ENCODE measurements at regions not wholly inside any gene's neighbourhood (a gene's known extent, or its start where the extent isn't known, plus 50 kb on each side); places are given as distances from the start of the nearest gene placed in this dataset.

- WGBS, 2 donors: 88 to 97% methylated on average over 2 of the region's 2 CpGs
- no peak for DNase-seq
- Histone ChIP-seq H3K4me3 (no peak overlapping the region), H3K9me3 (no peaks in the 10 kb centered on the region), H3K27me3 (no peaks in the 10 kb centered on the region), H3K36me3 (ENCODE audit: low read depth, missing control alignments) (no peaks in the 10 kb centered on the region), H3K27ac (no peak overlapping the region), H3K4me1 (no peaks in the 10 kb centered on the region)
- intact Hi-C loops (cut with DNase I; ENCODE audit: low total_unique reads): no loop called here
- TF ChIP-seq CTCF (IDR thresholded peaks at IDR 0.05): no peak
- TF ChIP-seq POLR2A (IDR thresholded peaks at IDR 0.05): no peak
Measured at GRCh38 chr18:25705650-25706049, 353.7 kb upstream of the ZNF521 start.

GRCh38 chr18:25704494-25704893 is 352.5 kb upstream of the ZNF521 start:
- no peaks in the 10 kb centered on the region for H3K27me3 ChIP-seq
- no peak overlapping the region for H3K4me3 ChIP-seq
- no peak for TF ChIP-seq POLR2A (IDR thresholded peaks at IDR 0.05)
- TF ChIP-seq CTCF (IDR thresholded peaks at IDR 0.05): no peak
- H3K27ac ChIP-seq: no peak overlapping the region
- no peaks in the 10 kb centered on the region for H3K4me1 ChIP-seq
- intact Hi-C loops (cut with DNase I; ENCODE audit: low total_unique reads): no loop called here
- DNase-seq: no peak
- H3K36me3 ChIP-seq (ENCODE audit: low read depth, missing control alignments): no peaks in the 10 kb centered on the region
- H3K9me3 ChIP-seq: no peaks in the 10 kb centered on the region
- whole genome bisulfite sequencing, 2 donors: 81 to 92% methylated on average over 10 of the region's 10 CpGs

- Histone ChIP-seq H3K36me3 (ENCODE audit: low read depth, missing control alignments) (no peaks in the 10 kb centered on the region), H3K4me1 (no peaks in the 10 kb centered on the region), H3K27ac (no peak overlapping the region), H3K9me3 (no peaks in the 10 kb centered on the region), H3K27me3 (no peaks in the 10 kb centered on the region), H3K4me3 (no peak overlapping the region)
- TF ChIP-seq POLR2A (IDR thresholded peaks at IDR 0.05) (no peak), CTCF (IDR thresholded peaks at IDR 0.05) (no peak)
- intact Hi-C loops (cut with DNase I; ENCODE audit: low total_unique reads): no loop called here
- no peak for DNase-seq
- 85% methylated on average over 6 of the region's 6 CpGs for WGBS, 2 donors
Measured at GRCh38 chr18:25704071-25704470, 352.1 kb upstream of the ZNF521 start.

- WGBS, 2 donors: 94 to 95% methylated on average over 5 of the region's 5 CpGs
- TF ChIP-seq POLR2A (IDR thresholded peaks at IDR 0.05) (no peak), CTCF (IDR thresholded peaks at IDR 0.05) (no peak)
- H3K27me3 ChIP-seq: no peaks in the 10 kb centered on the region
- intact Hi-C loops (cut with DNase I; ENCODE audit: low total_unique reads): no loop called here
- DNase-seq: no peak
- no peaks in the 10 kb centered on the region for H3K36me3 ChIP-seq (ENCODE audit: low read depth, missing control alignments)
- no peaks in the 10 kb centered on the region for H3K9me3 ChIP-seq
- no peak overlapping the region for H3K4me3 ChIP-seq
- H3K27ac ChIP-seq: no peak overlapping the region
- H3K4me1 ChIP-seq: no peaks in the 10 kb centered on the region
Measured at GRCh38 chr18:25701821-25702220, 349.9 kb upstream of the ZNF521 start.

- Histone ChIP-seq H3K27me3 (no peaks in the 10 kb centered on the region), H3K36me3 (ENCODE audit: low read depth, missing control alignments) (no peaks in the 10 kb centered on the region), H3K9me3 (no peaks in the 10 kb centered on the region), H3K4me1 (no peaks in the 10 kb centered on the region), H3K4me3 (no peak overlapping the region), H3K27ac (no peak overlapping the region)
- intact Hi-C loops (cut with DNase I; ENCODE audit: low total_unique reads): no loop called here
- WGBS, 2 donors: 48% methylated on average over 3 of the region's 3 CpGs
- no peak for DNase-seq
- no peak for TF ChIP-seq CTCF (IDR thresholded peaks at IDR 0.05)
- TF ChIP-seq POLR2A (IDR thresholded peaks at IDR 0.05): no peak
Measured at GRCh38 chr18:25686960-25687500, 335.1 kb upstream of the ZNF521 start.
